ENCODE measurements at regions not wholly inside any gene's neighbourhood (a gene's known extent, or its start where the extent isn't known, plus 50 kb on each side); places are given as distances from the start of the nearest gene placed in this dataset.

DNA sequence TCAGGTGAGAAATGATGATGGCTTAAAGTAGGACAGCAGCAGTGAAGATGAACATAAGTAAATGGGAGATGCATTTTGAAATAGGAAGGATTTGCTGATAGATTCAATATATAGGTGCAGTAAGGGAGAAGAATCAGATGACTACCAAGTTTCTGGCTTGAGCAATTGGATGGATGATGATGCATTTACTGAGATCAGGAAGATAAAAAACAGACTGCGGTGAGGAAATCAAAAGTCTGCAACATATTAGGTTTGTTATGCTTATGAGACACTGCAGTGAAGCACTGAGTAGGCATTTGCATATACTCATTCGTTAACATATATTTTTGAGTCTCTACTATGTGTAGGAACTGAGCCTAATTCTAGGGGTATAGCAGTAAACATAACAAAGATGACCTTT, 184.2 kb downstream of the LACC1 start:
- TF ChIP-seq FOXK2 (IDR thresholded peaks at IDR 0.05): no peak
- no peak for TF ChIP-seq FOXA1 (IDR thresholded peaks at IDR 0.05)
- no peak for TF ChIP-seq SUZ12 (IDR thresholded peaks at IDR 0.05)
- no peak for TF ChIP-seq BHLHE40 (IDR thresholded peaks at IDR 0.05; ENCODE audit: borderline replicate concordance)
- no peak for TF ChIP-seq SP1 (IDR thresholded peaks at IDR 0.05)
- no peak for TF ChIP-seq TARDBP (IDR thresholded peaks at IDR 0.05)
